ENCODE measurements at regions not wholly inside any gene's neighbourhood (a gene's known extent, or its start where the extent isn't known, plus 50 kb on each side); places are given as distances from the start of the nearest gene placed in this dataset.

GRCh38 chr9:126218359-126219125 lies 108.1 kb upstream of the MVB12B start:
- no peak overlapping the region for H3K4me3 ChIP-seq (ENCODE audit: insufficient read depth, low read depth, low read length)
- no peaks in the 10 kb centered on the region for H3K4me1 ChIP-seq (ENCODE audit: control insufficient read depth, insufficient read depth, low read length)
- 90 to 95% methylated on average over 10 of the region's 10 CpGs for WGBS, 2 experiments
- no peaks in the 10 kb centered on the region for H3K36me3 ChIP-seq (ENCODE audit: control insufficient read depth, insufficient read depth, low read length)
- H3K9me3 ChIP-seq (ENCODE audit: control insufficient read depth, low read length), result no peaks in the 10 kb centered on the region
- H3K27ac ChIP-seq (ENCODE audit: insufficient read depth, low read depth, low read length, poor library complexity, severe bottlenecking), result no peak overlapping the region
- H3K27me3 ChIP-seq (ENCODE audit: control insufficient read depth, insufficient read depth, low read length, poor library complexity, severe bottlenecking), result no peaks in the 10 kb centered on the region

DNA sequence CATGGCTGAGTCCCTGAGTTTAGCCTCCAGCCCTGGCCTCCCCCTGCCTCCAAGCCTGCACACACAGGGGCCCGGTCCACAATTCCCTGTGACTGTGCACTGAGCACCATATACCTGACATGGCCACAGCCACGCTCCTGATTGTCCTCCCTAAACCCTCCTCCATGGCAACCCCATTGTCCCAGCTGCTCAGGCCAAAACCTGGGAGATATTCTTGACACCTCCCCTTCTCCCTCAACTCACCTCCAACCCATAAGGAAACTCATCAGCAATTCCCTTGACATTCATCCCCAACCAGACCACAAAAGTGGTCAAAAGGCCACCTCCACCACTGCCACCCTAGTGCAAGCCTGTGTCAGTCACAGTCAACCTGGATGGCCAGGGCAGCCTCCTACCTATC lies 107.5 kb upstream of the MVB12B start:
- H3K4me1 ChIP-seq (ENCODE audit: control insufficient read depth, insufficient read depth, low read length), result no peaks in the 10 kb centered on the region
- no peaks in the 10 kb centered on the region for H3K9me3 ChIP-seq (ENCODE audit: control insufficient read depth, low read length)
- no peak overlapping the region for H3K4me3 ChIP-seq (ENCODE audit: insufficient read depth, low read depth, low read length)
- 94 to 97% methylated on average over 2 of the region's 2 CpGs for WGBS, 2 experiments
- H3K27ac ChIP-seq (ENCODE audit: insufficient read depth, low read depth, low read length, poor library complexity, severe bottlenecking), result no peak overlapping the region
- no peaks in the 10 kb centered on the region for H3K36me3 ChIP-seq (ENCODE audit: control insufficient read depth, insufficient read depth, low read length)
- H3K27me3 ChIP-seq (ENCODE audit: control insufficient read depth, insufficient read depth, low read length, poor library complexity, severe bottlenecking), result no peaks in the 10 kb centered on the region

GRCh38 chr9:126219648-126220063 lies 107.0 kb upstream of the MVB12B start:
- no peaks in the 10 kb centered on the region for H3K27me3 ChIP-seq (ENCODE audit: control insufficient read depth, insufficient read depth, low read length, poor library complexity, severe bottlenecking)
- no peak overlapping the region for H3K4me3 ChIP-seq (ENCODE audit: insufficient read depth, low read depth, low read length)
- no peak overlapping the region for H3K27ac ChIP-seq (ENCODE audit: insufficient read depth, low read depth, low read length, poor library complexity, severe bottlenecking)
- no peaks in the 10 kb centered on the region for H3K4me1 ChIP-seq (ENCODE audit: control insufficient read depth, insufficient read depth, low read length)
- WGBS, 2 experiments, result 81 to 83% methylated on average over 11 of the region's 11 CpGs
- H3K9me3 ChIP-seq (ENCODE audit: control insufficient read depth, low read length), result no peaks in the 10 kb centered on the region
- H3K36me3 ChIP-seq (ENCODE audit: control insufficient read depth, insufficient read depth, low read length), result no peaks in the 10 kb centered on the region

- no peaks in the 10 kb centered on the region for H3K4me1 ChIP-seq (ENCODE audit: control insufficient read depth, insufficient read depth, low read length)
- H3K27me3 ChIP-seq (ENCODE audit: control insufficient read depth, insufficient read depth, low read length, poor library complexity, severe bottlenecking), result no peaks in the 10 kb centered on the region
- H3K36me3 ChIP-seq (ENCODE audit: control insufficient read depth, insufficient read depth, low read length), result no peaks in the 10 kb centered on the region
- H3K27ac ChIP-seq (ENCODE audit: insufficient read depth, low read depth, low read length, poor library complexity, severe bottlenecking), result no peak overlapping the region
- H3K4me3 ChIP-seq (ENCODE audit: insufficient read depth, low read depth, low read length), result no peak overlapping the region
- H3K9me3 ChIP-seq (ENCODE audit: control insufficient read depth, low read length), result no peaks in the 10 kb centered on the region
- WGBS, 2 experiments, result 87 to 89% methylated on average over 2 of the region's 2 CpGs
Measured at GRCh38 chr9:126221480-126221879, 105.1 kb upstream of the MVB12B start.

DNA sequence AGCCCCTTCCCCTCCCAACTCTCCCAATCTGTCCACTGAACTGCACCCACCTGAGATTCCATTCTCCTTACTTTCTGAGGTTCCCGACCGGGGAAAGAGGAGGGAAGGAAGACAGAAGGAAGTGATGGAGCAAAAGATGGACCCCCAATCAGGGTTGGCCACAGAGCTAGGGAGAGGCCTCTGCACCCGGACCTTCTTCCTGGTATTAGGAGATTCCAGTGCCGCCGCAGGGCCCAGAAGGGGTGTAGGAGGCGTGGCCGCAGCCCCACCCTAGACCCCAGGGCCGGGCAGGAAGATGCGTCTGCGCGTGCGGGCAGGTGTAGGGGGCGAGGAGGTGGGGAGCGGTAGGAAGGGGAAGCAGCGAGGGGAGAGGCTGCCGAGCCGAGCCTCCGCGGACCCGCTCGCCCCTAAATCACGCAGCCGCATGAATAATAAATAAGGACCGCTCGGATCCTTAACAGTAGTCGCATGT lies 104.2 kb upstream of the MVB12B start:
- H3K9me3 ChIP-seq (ENCODE audit: control insufficient read depth, low read length), result no peaks in the 10 kb centered on the region
- H3K27me3 ChIP-seq (ENCODE audit: control insufficient read depth, insufficient read depth, low read length, poor library complexity, severe bottlenecking), result no peaks in the 10 kb centered on the region
- H3K36me3 ChIP-seq (ENCODE audit: control insufficient read depth, insufficient read depth, low read length), result no peaks in the 10 kb centered on the region
- H3K27ac ChIP-seq (ENCODE audit: insufficient read depth, low read depth, low read length, poor library complexity, severe bottlenecking), result no peak overlapping the region
- H3K4me1 ChIP-seq (ENCODE audit: control insufficient read depth, insufficient read depth, low read length), result no peaks in the 10 kb centered on the region
- WGBS, 2 experiments, result 84 to 91% methylated on average over 26 of the region's 26 CpGs
- no peak overlapping the region for H3K4me3 ChIP-seq (ENCODE audit: insufficient read depth, low read depth, low read length)

DNA sequence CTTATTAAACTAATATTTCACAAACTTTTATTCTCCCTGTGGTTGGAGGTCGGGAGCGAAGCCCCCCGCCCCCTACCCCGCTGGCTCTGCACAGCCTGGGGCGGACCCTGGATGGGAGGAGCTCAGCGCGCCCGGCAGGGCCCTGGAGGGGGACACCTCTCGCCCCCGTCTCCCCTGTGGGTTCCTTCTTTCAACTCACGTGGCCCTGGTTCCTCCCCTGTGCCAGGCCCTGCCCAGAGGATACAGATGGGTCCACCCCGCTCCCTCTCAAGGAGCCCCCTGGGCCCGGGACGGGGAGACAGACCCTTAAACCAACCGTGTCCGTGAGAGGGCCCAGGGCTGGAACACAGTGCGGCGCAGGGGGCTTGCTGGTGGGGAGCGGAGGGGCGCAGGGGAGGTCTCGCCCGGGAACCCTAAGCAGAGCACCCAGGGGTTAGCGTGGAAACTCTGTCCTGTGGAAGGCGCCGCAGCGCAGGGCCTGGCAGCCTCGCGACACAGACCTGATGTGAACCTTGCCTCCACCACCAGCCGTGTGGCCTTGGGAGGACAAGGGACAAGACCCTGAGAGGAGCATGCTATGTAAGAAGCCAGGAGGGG lies 103.7 kb upstream of the MVB12B start:
- Histone ChIP-seq H3K36me3 (ENCODE audit: control insufficient read depth, insufficient read depth, low read length) (no peaks in the 10 kb centered on the region), H3K4me3 (ENCODE audit: insufficient read depth, low read depth, low read length) (no peak overlapping the region)
- WGBS, 2 experiments, result 91% methylated on average over 29 of the region's 29 CpGs

DNA sequence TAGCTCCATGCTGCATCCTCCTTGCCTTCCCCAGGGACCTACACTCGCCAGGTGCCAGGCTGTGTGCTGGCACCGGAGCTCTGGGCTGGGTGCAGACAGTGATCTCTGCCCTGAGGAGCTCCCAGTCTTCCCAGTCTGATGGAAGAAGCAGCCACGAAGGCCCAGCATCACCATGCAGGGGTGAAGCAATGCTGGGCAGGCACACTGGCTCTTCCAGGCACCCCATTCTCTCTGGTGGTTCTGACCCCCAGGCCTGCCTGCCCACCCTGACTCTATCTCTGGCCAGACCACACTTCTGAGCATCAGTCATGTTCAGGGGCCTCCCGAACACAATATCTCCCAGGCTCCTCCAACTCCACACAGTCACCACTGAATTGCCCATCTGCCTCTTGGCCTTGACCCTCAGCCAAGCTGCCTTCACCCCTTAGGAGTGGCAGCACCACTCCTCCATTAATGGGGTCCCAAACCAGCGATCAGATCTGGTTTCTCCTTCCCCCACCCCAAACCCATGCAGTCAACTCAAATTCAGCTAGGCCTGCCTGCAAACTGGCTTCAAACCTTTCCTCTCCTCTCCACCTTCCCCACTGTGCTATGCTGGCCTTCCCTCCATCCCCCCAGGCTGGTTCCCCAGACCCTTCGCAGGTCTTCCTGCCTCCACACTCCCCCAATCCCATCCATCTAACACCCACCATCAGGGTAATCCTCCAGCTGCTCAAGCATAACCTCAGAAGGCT lies 102.7 kb upstream of the MVB12B start:
- H3K27me3 ChIP-seq (ENCODE audit: control insufficient read depth, insufficient read depth, low read length, poor library complexity, severe bottlenecking), result no peaks in the 10 kb centered on the region
- no peaks in the 10 kb centered on the region for H3K36me3 ChIP-seq (ENCODE audit: control insufficient read depth, insufficient read depth, low read length)
- H3K27ac ChIP-seq (ENCODE audit: insufficient read depth, low read depth, low read length, poor library complexity, severe bottlenecking), result no peak overlapping the region
- no peaks in the 10 kb centered on the region for H3K9me3 ChIP-seq (ENCODE audit: control insufficient read depth, low read length)
- no peak overlapping the region for H3K4me3 ChIP-seq (ENCODE audit: insufficient read depth, low read depth, low read length)
- 90 to 94% methylated on average over 6 of the region's 6 CpGs for WGBS, 2 experiments
- H3K4me1 ChIP-seq (ENCODE audit: control insufficient read depth, insufficient read depth, low read length), result no peaks in the 10 kb centered on the region

More for the DNA sequence above, 103.7 kb upstream of the MVB12B start:
- Histone ChIP-seq H3K27me3 (ENCODE audit: control insufficient read depth, insufficient read depth, low read length, poor library complexity, severe bottlenecking) (no peaks in the 10 kb centered on the region), H3K9me3 (ENCODE audit: control insufficient read depth, low read length) (no peaks in the 10 kb centered on the region), H3K27ac (ENCODE audit: insufficient read depth, low read depth, low read length, poor library complexity, severe bottlenecking) (no peak overlapping the region), H3K4me1 (ENCODE audit: control insufficient read depth, insufficient read depth, low read length) (no peaks in the 10 kb centered on the region)

DNA sequence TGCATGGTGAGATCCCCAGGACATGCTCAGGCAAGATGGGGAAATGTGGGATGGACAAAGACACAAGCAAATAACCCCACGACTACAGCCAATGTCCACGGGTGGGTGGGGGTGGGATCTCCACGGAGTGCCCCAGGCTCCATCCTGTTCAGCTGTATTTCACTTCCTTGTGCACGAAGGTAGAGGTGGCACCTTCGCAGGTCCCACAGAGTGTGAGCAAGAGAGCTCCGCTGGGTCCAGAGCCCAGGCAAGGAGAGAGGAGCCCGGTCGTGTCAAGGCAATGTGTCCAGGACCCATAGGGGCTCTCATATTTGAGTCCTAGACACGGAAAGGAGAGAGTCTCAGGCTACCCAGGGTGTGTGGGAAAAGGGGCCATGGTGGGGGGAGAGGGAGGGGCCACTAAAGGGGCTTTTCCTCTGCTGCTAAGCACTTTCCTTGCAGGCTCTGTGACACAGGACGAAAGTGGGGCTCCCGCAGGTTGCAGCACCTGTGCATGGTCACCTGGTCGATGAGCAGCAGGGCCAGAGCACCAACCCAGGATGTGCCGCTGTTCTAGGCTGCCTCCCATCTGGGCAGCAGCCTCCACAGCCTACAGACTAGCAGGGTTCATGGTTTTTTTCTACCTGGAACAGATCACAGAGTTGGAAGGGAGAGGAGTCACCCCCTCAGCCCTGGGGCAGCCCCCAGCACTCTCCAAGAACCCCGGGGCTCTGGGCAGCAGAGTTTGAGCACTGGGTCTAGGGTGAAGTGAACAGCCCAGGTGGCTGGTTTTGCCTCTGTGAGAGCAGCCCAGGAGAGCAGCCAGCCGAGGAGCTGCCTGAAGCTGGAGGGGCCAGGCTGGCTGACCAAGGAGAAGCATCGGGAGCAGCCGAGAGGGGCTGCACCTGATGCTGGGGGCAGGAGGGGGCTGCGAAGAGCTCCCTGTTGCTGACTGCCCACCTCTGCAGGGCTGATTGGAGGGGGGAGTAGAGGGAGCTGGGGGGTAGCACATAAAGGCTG lies 100.7 kb upstream of the MVB12B start:
- WGBS, 2 experiments, result 89% methylated on average over 18 of the region's 18 CpGs
- H3K4me3 ChIP-seq (ENCODE audit: insufficient read depth, low read depth, low read length), result no peak overlapping the region
- no peak overlapping the region for H3K27ac ChIP-seq (ENCODE audit: insufficient read depth, low read depth, low read length, poor library complexity, severe bottlenecking)
- H3K4me1 ChIP-seq (ENCODE audit: control insufficient read depth, insufficient read depth, low read length), result no peaks in the 10 kb centered on the region
- H3K27me3 ChIP-seq (ENCODE audit: control insufficient read depth, insufficient read depth, low read length, poor library complexity, severe bottlenecking), result no peaks in the 10 kb centered on the region
- no peaks in the 10 kb centered on the region for H3K9me3 ChIP-seq (ENCODE audit: control insufficient read depth, low read length)
- no peaks in the 10 kb centered on the region for H3K36me3 ChIP-seq (ENCODE audit: control insufficient read depth, insufficient read depth, low read length)

GRCh38 chr9:126226991-126227936 lies 99.4 kb upstream of the MVB12B start:
- H3K27ac ChIP-seq (ENCODE audit: insufficient read depth, low read depth, low read length, poor library complexity, severe bottlenecking), result no peak overlapping the region
- no peaks in the 10 kb centered on the region for H3K9me3 ChIP-seq (ENCODE audit: control insufficient read depth, low read length)
- no peaks in the 10 kb centered on the region for H3K4me1 ChIP-seq (ENCODE audit: control insufficient read depth, insufficient read depth, low read length)
- H3K36me3 ChIP-seq (ENCODE audit: control insufficient read depth, insufficient read depth, low read length), result no peaks in the 10 kb centered on the region
- no peaks in the 10 kb centered on the region for H3K27me3 ChIP-seq (ENCODE audit: control insufficient read depth, insufficient read depth, low read length, poor library complexity, severe bottlenecking)
- 92 to 93% methylated on average over 27 of the region's 27 CpGs for WGBS, 2 experiments
- no peak overlapping the region for H3K4me3 ChIP-seq (ENCODE audit: insufficient read depth, low read depth, low read length)

Measured in ectodermal cell (in vitro differentiated cells).